AG08395 (cell line): ENCODE measurements at regions not wholly inside any gene's neighbourhood (a gene's known extent, or its start where the extent isn't known, plus 50 kb on each side); places are given as distances from the start of the nearest gene placed in this dataset.

Experiments
- DNase-seq: peaks from one replicate; pipeline ENCODE4 v3.0.0; 2012; ENCODE audit warnings: mixed read lengths, low spot score

DNA sequence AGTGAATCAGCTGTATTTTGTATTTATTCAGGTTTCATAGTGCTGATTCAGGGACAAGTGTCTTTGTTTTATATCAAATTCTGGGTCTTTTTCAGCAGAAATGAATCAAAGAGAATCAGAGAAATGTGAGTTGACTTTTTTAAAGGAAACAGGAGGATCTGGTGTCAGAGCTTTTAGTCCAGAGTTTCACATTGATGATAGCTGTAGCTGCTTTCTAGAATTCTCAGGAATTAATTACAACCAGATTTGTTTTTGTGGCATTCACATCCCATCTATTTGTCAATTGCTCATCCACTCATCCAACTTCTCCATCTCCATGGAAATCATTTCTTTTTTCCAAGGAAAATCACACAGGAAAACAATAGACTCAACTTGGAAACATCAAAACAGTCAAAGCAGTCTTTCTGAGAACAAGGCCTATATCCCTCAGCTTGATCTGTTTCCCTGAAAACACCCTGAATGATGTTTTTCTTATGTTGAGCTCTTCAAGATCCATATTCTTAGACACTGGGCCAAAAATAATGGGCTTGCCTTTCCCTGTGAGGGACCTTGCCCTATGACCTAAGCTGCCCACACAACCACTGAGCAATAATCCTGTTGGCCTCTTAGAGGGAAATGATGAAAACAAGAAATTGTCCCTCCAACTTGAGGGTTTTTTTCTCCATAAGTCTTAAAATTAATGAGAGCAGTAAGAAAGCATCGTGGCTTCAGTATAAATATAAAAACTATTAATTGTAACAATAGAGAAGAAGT lies 249.5 kb upstream of the FN1 start:
- DNase-seq: peak; percentile 31

DNA sequence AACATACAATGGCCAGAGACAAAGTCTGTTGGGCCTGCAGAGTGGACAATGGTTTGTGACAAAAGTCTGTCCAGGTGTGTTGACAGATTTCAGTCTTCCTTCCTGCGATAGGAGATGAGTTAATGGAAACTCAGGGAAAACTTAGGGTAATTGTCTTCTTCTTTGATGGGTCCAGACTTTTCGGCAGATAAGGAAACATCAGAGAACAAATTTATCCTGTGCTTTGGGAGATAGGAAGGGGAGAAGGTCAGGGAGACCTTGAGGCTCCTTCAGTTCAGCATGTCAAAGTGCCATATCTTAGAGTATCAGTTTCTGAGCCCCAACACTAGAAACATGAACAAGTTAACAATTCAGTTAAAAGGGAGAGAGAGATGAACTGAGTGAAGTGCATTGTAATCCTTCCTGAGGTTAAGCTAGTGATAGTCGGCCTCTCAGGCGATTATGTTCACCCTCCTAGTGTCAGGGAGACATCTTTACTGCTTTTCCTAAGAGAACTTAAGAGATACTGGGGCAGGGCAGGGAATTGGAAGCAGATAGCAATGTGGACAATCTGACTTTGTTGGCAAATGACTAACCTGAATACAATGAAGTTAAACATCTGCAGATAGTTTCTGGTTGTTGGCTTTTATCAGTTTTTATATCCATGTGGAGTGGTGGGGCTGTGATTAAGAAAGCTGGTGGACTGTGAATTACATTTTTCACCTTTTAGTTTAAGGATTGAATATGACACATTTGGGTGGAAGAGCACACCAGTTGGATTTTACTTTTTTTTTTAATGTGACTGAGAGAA lies 248.8 kb upstream of the FN1 start:
- DNase-seq: peak; percentile 63

DNA sequence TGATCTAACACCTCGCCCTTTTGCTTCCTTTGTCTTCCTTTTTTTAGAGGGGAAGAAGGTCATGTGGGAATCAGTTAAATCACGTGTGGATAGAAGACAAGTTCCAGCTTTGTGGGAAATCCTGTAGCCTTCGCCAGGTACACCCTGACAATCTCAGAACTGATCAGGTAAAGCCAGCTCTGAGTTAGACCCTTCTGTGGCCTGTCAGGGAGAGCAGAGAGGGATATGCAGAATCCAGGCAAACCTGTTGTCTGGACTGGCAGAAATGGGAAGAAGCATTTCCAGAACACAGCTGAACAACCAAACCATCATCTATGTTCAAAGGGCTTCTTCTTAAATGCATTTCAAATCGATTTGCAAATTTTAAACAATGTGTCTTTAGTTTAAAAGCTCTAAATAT lies 247.4 kb upstream of the FN1 start:
- DNase-seq: no peak

DNA sequence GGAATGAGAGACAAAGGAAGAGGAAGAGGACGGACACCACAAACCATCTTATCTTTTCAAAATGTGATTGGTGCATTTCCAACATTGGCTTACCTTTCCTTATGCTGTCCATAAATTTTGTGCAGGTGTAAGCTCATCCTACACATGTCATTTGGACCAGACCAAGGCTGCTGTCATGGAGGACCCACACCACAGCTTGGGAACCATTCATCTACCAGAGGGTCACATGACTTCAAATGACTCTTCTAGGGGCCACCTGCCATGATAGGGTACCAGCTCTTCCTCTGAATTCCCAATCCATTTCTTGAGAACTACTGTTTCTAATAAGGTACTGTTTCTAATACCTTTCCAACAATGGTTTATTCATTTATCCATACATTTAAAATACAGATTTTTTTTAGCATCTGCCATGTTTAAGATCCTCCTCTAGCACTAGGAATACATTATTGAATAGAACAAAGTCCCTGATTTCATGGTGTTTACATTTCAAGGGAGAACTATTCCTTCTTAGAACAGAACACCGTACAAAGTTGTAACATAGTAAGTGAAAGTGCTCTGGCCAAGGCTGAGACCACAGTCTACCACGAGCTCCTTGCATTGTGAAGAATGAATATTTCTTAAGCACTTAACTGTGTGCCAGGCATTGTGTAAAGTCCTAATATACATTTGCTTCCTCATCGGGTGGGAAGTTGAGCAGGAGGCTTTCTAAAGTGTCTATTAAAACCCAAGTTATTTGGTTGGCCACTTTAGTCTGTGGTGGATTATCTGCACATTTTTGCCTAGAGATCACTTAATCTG lies 246.1 kb upstream of the FN1 start:
- no peak for DNase-seq

DNA sequence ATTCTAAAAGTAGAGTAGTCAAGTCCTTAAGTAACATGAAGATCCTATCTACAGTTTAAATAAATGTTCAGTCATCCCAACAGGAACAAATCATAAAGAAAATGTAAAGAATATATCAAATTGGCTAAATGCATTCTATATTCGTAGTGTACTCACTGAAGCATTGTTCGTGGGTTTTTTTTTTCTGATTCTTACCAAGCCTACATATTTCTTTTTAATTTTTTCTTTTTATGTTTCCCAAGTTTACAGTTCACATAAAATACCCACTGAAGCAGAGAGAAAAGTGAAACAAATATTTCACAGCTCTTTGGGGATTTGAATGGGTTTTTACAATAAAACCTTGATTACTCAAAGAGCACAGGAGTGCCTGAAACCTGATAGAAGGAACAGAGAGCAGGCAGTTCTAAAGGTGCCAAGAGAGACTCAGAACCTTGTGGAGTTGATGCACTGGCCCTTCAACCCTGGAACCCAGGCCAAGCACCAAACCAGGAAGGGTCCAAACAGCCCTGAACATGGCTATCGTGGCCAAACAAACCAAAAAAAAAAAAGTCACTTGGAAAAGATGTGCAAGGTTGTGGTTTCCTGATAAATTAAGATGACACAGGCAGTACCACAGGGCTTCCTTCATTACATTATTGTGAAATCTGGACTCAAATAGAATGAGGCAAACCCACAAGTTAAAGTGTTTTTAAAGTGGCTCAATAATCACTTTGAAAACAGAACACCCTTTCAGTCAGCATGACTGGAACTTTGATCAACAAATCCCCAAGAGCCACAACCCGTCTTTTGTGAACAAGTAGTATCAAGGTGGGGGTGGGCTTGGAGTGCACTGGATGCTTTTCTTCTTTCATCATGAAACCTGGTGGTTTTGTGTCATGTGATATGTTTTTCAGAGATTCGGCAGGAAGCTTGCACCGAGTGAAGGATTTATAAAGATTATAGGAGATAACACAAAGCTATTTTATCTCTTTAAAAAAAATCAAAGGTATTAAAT lies 245.0 kb upstream of the FN1 start:
- DNase-seq: peak; percentile 74

DNA sequence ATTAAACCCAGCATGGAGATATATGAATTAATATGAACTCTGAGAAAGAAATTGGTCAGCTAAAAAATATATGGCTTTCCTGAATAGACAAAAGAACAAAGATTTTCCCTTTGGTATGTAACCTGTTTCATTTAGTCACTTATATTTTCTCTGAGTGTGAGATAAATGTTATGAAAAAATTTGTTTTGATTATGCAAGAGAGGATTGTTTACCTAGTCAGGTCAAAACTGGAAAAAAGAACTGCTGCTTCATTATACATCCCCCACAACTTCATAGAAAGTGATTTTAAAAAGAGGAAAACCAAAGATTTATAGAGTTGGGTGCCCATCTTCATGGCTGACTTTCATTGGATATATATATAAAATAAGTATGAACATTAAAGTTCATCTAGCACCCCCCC lies 242.2 kb upstream of the FN1 start:
- no peak for DNase-seq

DNA sequence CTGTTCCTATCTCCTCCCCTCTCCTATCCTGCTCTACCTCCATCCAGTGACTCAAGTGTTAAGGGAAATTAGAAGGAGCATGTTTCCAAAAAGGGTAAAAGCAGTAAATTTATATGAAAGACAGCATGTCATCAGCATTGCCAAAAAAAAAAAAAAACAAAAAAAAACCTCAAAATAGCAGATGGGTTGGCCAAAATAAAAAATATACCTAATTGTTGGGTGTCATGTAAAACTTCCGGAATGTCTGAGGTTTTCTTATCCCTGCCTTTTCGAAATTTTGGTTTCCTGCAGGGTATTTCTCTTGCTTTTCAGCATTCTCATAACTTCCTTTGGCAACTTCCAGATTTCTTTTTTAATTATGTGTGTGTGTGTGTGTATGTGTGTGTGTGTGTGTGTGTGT lies 241.6 kb upstream of the FN1 start:
- DNase-seq: no peak

DNA sequence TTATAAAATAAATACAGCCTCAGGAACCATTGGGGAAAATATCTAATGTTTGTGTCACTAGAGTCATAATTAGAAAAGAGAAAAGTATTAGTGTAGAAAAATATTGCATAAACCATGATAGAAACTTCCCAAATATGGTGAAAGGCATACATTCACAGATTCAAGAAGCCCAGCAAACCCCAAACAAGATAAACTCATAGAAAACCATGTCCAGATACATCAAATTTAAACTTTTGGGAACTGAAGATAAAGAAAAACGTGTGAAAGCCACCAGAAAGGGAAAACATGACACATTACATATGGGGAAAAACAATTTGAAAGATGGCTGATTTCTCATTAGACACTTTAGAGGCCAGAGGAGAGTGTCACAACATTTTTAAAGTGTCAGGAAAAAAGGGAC lies 236.5 kb upstream of the FN1 start:
- DNase-seq: no peak

DNA sequence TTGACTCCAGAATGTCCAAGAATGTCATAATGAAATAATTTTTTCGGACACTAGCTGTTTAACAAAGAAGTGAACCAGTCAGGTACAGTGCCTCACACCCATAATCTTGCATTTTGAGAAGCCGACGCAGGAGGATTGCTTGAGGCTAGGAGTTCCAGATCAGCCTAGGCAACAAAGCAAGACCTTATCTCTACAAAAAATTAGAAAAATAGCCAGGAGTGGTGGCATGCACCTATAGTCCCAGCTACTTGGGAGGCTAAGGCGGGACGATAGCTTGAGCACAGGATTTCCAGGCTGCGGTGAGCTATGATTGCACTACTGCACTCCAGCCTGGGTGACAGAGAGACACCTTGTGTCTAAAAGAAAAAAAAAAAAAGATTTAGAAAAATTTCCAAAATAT lies 235.8 kb upstream of the FN1 start:
- DNase-seq: no peak

DNA sequence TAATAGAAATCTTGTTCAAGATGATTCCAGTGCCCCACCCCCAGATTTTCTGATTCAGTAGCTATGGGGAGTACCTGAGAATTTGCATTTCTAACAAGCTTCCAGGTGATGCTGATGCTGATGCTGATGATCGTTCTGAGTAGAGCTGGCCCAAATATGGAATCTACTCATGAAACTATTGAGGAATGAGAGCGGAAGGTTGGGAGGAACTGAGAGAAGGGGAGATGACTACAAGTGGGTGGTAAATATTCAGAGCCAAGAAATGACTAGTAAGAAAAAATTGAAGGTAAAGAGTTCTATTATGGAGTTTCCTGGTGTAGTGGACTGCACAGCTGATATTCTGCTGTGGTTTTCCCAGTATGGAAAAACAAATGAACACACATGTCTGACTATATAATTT lies 235.4 kb upstream of the FN1 start:
- no peak for DNase-seq

DNA sequence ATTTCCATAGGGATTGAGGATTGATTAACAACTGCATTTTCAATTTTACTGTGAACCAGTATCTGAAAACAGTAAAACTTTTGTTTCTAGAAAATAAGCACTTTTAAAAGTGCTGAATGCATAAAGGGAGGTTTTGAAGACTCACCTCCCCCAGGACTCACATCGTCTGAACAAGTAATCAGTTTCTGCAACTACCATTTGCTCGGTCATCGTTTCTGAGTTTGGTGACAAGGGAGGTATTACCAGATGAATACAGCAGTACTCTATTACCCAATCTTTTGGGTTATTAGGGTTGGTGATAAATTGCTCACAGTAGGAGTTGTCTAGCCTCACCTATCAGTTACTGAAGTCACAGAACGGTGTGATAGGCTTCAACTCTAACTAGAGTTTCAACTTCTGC lies 234.5 kb upstream of the FN1 start:
- DNase-seq: no peak

DNA sequence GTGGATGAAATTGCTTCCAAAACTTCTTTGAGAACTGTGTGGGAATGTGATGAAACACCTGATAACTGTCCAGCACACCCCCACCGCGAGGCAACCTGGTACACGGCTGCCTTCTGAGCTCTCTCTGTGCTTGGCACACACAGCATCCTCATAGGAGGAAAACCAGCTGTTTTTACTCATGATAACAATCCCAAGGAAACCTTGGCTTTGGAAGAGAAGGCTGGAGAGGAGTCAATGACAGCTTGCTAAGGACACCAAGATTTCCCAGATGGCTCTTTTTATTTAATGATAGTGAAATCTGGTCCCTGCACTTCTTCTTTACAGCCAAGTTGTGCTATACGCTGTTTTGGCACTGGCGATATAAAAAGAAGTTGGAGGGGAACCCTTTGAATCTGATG lies 232.5 kb upstream of the FN1 start:
- no peak for DNase-seq

DNA sequence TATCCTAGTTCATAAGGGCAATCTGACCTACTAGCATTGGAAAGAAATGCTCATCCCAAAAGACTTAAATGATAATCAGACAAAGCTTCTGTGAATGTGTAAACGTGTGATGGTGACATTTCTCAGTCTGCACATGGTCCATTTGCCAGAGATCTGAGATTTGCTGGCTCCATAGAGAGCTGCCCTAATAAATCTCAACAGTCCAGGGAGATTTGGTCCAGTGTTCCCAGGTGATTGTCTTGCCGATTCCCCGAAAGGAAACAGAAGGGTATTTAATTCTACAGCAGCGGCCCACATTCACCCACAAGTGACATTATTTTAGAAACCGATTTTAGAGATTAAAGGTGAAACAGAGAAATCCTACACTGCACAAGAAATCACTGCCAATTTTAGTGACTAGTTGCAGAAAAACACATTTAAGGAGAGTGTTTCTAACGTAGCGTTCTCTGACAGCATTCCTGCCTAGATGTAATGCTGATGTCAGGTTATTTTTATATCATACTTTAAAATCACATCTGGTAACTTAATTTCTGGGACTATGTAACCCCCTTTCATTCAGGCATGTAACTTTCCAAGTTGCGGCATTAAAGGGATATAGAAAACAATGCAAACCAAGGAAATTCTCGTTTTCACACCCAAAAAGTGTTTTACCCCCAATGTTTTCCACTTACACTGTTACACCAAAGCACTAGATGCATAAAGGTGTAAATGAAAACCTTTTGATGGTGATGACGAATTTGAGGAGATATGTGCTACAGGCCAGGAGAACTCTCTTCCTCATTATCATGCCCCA lies 231.9 kb upstream of the FN1 start:
- DNase-seq: no peak

DNA sequence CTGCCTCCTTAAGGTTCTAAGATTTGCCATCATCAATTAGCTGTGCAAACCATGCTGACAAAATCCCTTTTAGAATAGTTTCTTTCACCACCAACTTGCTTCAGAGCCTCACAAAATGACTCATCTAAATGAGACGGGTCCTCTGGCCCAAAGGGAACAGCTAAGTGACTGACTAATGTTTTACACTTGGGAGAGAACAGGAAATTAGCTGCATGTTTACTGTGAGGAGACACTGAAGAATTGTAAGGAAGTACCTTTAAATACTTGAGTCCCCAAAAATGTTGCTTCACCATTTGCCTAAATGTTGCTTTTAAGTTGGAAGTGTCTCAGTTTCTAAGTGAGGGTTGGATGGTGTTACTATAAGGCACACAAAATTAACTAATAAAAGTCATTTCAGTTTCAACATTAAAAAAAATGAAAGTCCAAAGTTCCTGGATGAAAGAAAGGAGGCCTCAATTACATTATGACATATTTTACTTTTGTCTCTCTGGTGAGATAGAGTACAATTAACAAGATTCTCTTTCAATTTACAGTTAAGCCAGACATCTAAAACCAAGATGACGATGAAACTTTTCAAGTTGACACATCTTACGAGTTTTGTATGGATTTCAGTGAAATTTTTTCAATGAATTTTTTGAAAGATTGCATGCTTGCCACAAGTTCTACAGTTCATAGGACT lies 229.1 kb upstream of the FN1 start:
- DNase-seq: peak; percentile 85

DNA sequence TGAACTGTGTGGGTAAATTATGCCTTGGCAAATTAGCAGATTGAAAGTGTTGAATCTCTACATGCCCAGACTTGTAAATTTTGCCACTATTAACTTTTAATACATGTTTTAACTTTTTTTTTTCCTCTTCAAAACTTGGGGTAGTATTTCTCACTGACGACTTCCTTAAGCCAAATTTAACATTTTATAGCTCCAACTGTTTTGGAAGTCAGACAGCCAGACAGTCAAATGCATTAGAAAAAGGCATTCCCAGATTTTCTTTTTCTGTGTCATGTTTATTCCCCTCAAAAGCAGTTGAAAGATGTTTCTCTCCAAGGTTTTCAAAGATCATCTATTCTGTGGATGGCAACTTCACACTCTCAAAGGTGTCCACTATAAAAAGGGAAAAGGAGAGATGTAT lies 226.8 kb upstream of the FN1 start:
- DNase-seq: no peak

DNA sequence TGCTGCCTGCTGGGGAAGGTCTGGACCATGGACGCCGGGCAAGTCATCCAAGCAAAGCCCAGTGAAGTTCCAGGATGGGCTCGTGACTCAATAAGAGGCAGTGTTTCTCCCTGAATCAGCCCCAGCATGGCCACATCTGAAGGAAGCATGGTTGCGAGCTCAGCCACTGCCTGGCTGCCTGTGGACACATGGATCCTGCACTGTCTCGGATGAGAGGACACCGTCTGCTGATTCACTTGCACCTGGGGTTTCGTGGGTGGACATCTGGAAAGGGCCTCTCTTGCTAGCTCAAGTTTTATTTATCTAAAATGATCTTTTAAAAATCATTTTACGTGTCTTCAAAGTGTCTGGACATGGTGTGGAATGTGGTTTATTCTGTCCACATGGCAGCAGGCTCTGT lies 224.8 kb upstream of the FN1 start:
- DNase-seq: peak; percentile 64

DNA sequence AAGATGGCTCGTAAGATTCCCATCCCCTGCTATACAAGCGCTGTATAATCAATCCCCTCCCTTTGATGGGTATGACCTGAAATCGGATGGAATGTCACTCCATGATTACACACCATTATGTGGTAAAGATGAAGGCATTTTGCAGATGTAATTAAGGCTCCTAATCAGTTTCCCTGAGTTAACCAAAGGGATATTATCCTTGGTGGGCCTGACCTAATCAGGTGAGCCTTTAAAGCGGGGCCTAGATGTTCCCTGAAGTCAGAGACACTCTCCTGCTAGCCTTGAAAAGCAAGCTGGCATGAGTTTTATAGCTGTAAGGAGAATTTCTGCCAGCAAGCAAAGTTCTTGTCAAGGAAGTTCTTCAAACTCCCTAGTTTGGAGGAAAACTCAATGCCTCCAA lies 223.8 kb upstream of the FN1 start:
- no peak for DNase-seq

DNA sequence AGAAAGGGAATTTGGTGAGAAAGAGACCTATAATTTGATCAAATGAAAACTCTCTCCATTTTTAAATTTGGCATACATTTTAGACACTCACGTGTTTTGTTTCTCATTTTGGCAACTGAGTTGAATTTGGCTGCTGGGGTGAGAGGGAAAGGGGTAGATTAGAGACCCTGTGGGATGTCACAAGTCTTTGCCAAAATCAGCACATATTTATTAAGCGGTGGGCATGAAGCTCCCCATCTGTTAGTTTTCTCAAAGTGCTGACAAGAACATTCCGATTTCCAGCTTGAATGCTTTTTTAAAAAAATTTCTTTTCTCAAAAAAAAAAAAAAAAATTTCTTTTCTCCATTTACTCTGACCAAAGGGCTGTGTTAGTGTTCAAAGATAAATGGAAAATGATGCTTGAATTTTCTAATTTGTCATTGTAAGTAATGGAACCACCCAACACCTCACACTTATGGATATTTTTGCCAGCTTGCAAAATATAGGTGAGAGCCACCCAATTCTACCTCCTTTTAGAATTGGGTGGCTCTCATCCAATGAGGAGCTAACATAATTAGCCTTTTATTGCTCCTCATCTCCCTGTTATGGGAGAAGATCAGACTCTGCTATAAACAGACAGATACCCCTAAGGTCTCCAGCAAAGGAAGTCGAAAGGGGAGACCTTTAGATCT lies 222.9 kb upstream of the FN1 start:
- DNase-seq: no peak

DNA sequence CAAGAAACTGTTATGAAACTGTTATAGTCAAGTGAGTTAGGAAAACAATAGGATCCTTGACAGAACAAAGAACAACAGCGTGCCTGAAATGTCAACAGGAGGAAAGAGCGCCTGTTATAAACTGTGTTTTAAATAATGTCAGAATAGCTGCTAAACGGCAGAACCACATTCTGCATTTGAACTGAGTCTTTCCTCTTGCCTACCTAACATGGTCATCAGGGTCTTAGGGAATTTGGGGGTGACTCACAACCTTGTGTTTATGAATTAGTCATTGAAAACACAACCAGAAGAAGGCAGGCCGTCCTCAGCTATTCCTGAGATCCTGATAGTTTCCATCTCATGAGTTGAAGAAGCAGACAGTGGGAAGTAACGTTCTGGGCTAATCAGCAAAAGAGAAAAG lies 222.0 kb upstream of the FN1 start:
- DNase-seq: peak; percentile 73
